SJSA1 (cell line): ENCODE measurements at regions not wholly inside any gene's neighbourhood (a gene's known extent, or its start where the extent isn't known, plus 50 kb on each side); places are given as distances from the start of the nearest gene placed in this dataset.

Experiments used
- DNase-seq, 2 experiments: peaks; one replicate each; pipeline ENCODE4 v3.0.0-alpha.2; 2015 to 2020; ENCODE audit warnings: low spot score in 2 of 2, low read depth in 1 of 2
- H3K27ac ChIP-seq: fragments of 250-450 bp; sonication (Bioruptor Pico); 2 replicates; pipeline ENCODE4 v1.5.1; 2020; ENCODE audit warnings: mild to moderate bottlenecking, moderate library complexity
- H3K27me3 ChIP-seq: fragments of 250-450 bp; sonication (Bioruptor Pico); replicated peaks from 2 replicates; pipeline ENCODE4 v1.5.1; 2020; ENCODE audit warnings: mild to moderate bottlenecking, moderate library complexity
- H3K36me3 ChIP-seq: fragments of 250-450 bp; sonication (Bioruptor Pico); 2 replicates; pipeline ENCODE4 v1.5.1; 2020; ENCODE audit warnings: mild to moderate bottlenecking
- H3K4me1 ChIP-seq: fragments of 250-450 bp; sonication (Bioruptor Pico); replicated peaks from 2 replicates; pipeline ENCODE4 v1.6.1; 2021; ENCODE audit warnings: mild to moderate bottlenecking
- H3K4me3 ChIP-seq: fragments of 250-450 bp; sonication (Bioruptor Pico); 2 replicates; pipeline ENCODE4 v1.5.1; 2020; ENCODE audit warnings: mild to moderate bottlenecking
- H3K9me3 ChIP-seq: fragments of 250-450 bp; sonication (Bioruptor Pico); replicated peaks from 2 replicates; pipeline ENCODE4 v1.5.1; 2020; ENCODE audit warnings: mild to moderate bottlenecking

GRCh38 chr20:50242548-50242862 is 51.9 kb downstream of the CEBPB start:
- no peaks in the 10 kb centered on the region for H3K27me3 ChIP-seq
- H3K4me1 ChIP-seq, result peaks cover 65% of the 10 kb centered on the region
- H3K4me3 ChIP-seq, result no peak overlapping the region
- DNase-seq, result no peak
- no peaks in the 10 kb centered on the region for H3K36me3 ChIP-seq
- H3K27ac ChIP-seq, result no peak overlapping the region
- H3K9me3 ChIP-seq, result no peaks in the 10 kb centered on the region; the same call in 1 of the 2 replicates

- H3K4me3 ChIP-seq, result no peak overlapping the region
- H3K36me3 ChIP-seq, result no peaks in the 10 kb centered on the region
- H3K9me3 ChIP-seq, result no peaks in the 10 kb centered on the region; the same call in 1 of the 2 replicates
- no peak overlapping the region for H3K27ac ChIP-seq
- no peaks in the 10 kb centered on the region for H3K27me3 ChIP-seq
- peak; percentile 53 to 69 for DNase-seq
- peaks cover 69% of the 10 kb centered on the region for H3K4me1 ChIP-seq
Measured at GRCh38 chr20:50242863-50243609, 52.4 kb downstream of the CEBPB start.

GRCh38 chr20:50243610-50244351 is 53.2 kb downstream of the CEBPB start:
- H3K9me3 ChIP-seq, result no peaks in the 10 kb centered on the region; the same call in 1 of the 2 replicates
- H3K36me3 ChIP-seq, result no peaks in the 10 kb centered on the region
- H3K27me3 ChIP-seq, result no peaks in the 10 kb centered on the region
- peaks cover 73% of the 10 kb centered on the region for H3K4me1 ChIP-seq
- no peak for DNase-seq
- no peak overlapping the region for H3K4me3 ChIP-seq
- no peak overlapping the region for H3K27ac ChIP-seq

GRCh38 chr20:50244352-50245149 is 53.9 kb downstream of the CEBPB start:
- Histone ChIP-seq H3K27me3 (no peaks in the 10 kb centered on the region), H3K27ac (no peak overlapping the region), H3K36me3 (no peaks in the 10 kb centered on the region), H3K4me1 (peaks cover 73% of the 10 kb centered on the region), H3K4me3 (no peak overlapping the region), H3K9me3 (no peaks in the 10 kb centered on the region)
- no peak for DNase-seq

- no peaks in the 10 kb centered on the region for H3K36me3 ChIP-seq
- H3K4me3 ChIP-seq, result no peak overlapping the region
- H3K27me3 ChIP-seq, result no peaks in the 10 kb centered on the region
- DNase-seq, result peak; percentile 65 to 79
- peaks cover 73% of the 10 kb centered on the region for H3K4me1 ChIP-seq
- H3K27ac ChIP-seq, result no peak overlapping the region
- no peaks in the 10 kb centered on the region for H3K9me3 ChIP-seq
Measured at GRCh38 chr20:50245498-50246366, 55.1 kb downstream of the CEBPB start.

GRCh38 chr20:50246367-50247195 is 56.0 kb downstream of the CEBPB start:
- Histone ChIP-seq H3K27ac (no peak overlapping the region), H3K4me1 (peaks cover 69% of the 10 kb centered on the region), H3K4me3 (no peak overlapping the region), H3K27me3 (no peaks in the 10 kb centered on the region), H3K9me3 (no peaks in the 10 kb centered on the region), H3K36me3 (no peaks in the 10 kb centered on the region)
- no peak for DNase-seq

GRCh38 chr20:50247196-50248094 is 56.8 kb downstream of the CEBPB start:
- Histone ChIP-seq H3K4me3 (no peak overlapping the region), H3K27ac (no peak overlapping the region), H3K9me3 (no peaks in the 10 kb centered on the region), H3K36me3 (no peaks in the 10 kb centered on the region), H3K27me3 (no peaks in the 10 kb centered on the region), H3K4me1 (peaks cover 72% of the 10 kb centered on the region)
- no peak for DNase-seq

- peak overlapping the region; percentile 24; the same call in 1 of the 2 replicates for H3K27ac ChIP-seq
- no peaks in the 10 kb centered on the region for H3K36me3 ChIP-seq
- DNase-seq, result no peak
- no peak overlapping the region for H3K4me3 ChIP-seq
- H3K27me3 ChIP-seq, result no peaks in the 10 kb centered on the region
- no peaks in the 10 kb centered on the region for H3K9me3 ChIP-seq
- H3K4me1 ChIP-seq, result peaks cover 69% of the 10 kb centered on the region
Measured at GRCh38 chr20:50248104-50248641, 57.5 kb downstream of the CEBPB start.

- Histone ChIP-seq H3K4me3 (no peak overlapping the region), H3K9me3 (no peaks in the 10 kb centered on the region), H3K27ac (no peak overlapping the region), H3K27me3 (no peaks in the 10 kb centered on the region), H3K4me1 (peaks cover 53% of the 10 kb centered on the region), H3K36me3 (no peaks in the 10 kb centered on the region)
- DNase-seq, result no peak
Measured at GRCh38 chr20:50249447-50250388, 59.1 kb downstream of the CEBPB start.

GRCh38 chr20:50250679-50251382 is 60.2 kb downstream of the CEBPB start:
- no peak for DNase-seq
- no peaks in the 10 kb centered on the region for H3K9me3 ChIP-seq
- no peak overlapping the region; the same call in 1 of the 2 replicates for H3K27ac ChIP-seq

More at GRCh38 chr20:50250679-50251382, 60.2 kb downstream of the CEBPB start:
- no peaks in the 10 kb centered on the region for H3K27me3 ChIP-seq
- no peak overlapping the region for H3K4me3 ChIP-seq
- H3K36me3 ChIP-seq, result no peaks in the 10 kb centered on the region
- peaks cover 42% of the 10 kb centered on the region for H3K4me1 ChIP-seq
